ENCODE measurements at regions not wholly inside any gene's neighbourhood (a gene's known extent, or its start where the extent isn't known, plus 50 kb on each side); places are given as distances from the start of the nearest gene placed in this dataset.
A peak's percentile ranks its signal among the peaks of the same experiment; 100 is the strongest.

DNA sequence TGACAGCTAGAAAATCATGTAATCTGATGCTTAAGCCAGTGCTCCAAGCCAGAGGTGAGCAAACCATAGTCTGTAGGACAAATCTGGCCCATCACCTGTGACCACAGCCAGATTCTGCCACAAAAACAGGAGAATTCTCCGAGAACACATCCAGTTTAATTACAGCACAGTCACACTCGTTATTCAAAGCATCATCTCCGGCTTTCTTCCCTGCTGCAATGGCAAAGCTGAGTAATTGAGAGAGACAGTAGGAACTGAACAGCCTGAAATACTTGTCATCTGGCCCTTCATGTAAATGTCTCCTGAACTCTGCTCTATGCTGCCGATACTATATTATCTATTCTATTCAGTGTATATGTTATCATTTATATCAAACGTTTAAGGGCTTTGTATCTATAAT is 121.4 kb upstream of the FOXF1 start:
- no peak overlapping the region for H3K9ac ChIP-seq (ENCODE audit: low read depth in 1 of 2, low read length in 2 of 2)
- no peaks in the 10 kb centered on the region for H3K9me3 ChIP-seq (ENCODE audit: control insufficient read depth in 1 of 2, low read length in 2 of 2)
- no peak overlapping the region for H3K4me3 ChIP-seq (ENCODE audit: low read depth in 1 of 2, low read length in 2 of 2)
- H3K27ac ChIP-seq (ENCODE audit: low read depth, low read length): no peak overlapping the region
- no peaks in the 10 kb centered on the region for H3K36me3 ChIP-seq (ENCODE audit: control insufficient read depth in 1 of 2, insufficient read depth in 2 of 2, low read length in 2 of 2)
- peaks cover 0 to 3% of the 10 kb centered on the region in 2 donors for H3K4me1 ChIP-seq (ENCODE audit: control insufficient read depth in 1 of 2, insufficient read depth in 2 of 2, low read length in 2 of 2)
- no peaks in the 10 kb centered on the region for H3K27me3 ChIP-seq (ENCODE audit: control insufficient read depth in 1 of 2, insufficient read depth in 2 of 2, low read length in 2 of 2)

DNA sequence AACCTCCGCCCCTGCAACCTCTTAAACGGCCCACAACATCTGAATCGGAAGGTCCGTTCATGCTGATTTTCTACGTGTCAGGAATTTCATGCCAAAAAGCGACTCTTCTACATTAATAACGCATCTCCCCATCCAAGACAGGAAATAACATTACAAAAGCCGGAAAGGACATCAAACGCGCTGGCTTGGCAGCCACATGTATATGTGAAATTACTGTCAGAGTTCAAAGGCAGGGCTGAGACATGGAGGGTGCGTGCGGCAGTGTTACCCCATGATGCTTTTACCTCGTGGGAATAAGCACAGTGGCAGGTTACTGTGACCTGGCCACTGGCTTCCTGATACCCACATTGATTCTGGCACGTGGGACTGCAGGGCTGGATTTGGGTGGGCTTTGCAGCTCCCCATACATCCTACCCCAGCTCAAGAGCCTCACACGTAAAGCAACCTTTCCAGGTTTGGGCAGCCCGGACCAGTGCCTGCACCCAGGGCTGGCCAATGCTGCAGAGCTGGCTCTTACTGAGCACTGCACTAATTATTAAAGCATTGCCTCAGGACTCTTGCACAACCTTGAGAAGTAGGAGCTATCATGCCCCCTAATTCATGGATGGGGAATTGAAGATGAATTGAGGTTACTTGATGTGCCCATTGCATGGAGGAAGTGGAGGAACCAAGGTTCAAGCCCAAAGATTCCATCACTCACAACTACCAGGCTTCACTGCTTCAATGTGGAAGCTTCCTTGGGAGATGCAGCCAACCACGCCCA is 120.6 kb upstream of the FOXF1 start:
- no peak overlapping the region for H3K4me3 ChIP-seq (ENCODE audit: low read depth in 1 of 2, low read length in 2 of 2)
- no peaks in the 10 kb centered on the region for H3K27me3 ChIP-seq (ENCODE audit: control insufficient read depth in 1 of 2, insufficient read depth in 2 of 2, low read length in 2 of 2)
- H3K27ac ChIP-seq (ENCODE audit: low read depth, low read length): no peak overlapping the region
- peaks cover 0 to 3% of the 10 kb centered on the region in 2 donors for H3K4me1 ChIP-seq (ENCODE audit: control insufficient read depth in 1 of 2, insufficient read depth in 2 of 2, low read length in 2 of 2)
- no peak overlapping the region for H3K9ac ChIP-seq (ENCODE audit: low read depth in 1 of 2, low read length in 2 of 2)
- H3K9me3 ChIP-seq (ENCODE audit: control insufficient read depth in 1 of 2, low read length in 2 of 2): no peaks in the 10 kb centered on the region
- H3K36me3 ChIP-seq (ENCODE audit: control insufficient read depth in 1 of 2, insufficient read depth in 2 of 2, low read length in 2 of 2): no peaks in the 10 kb centered on the region

DNA sequence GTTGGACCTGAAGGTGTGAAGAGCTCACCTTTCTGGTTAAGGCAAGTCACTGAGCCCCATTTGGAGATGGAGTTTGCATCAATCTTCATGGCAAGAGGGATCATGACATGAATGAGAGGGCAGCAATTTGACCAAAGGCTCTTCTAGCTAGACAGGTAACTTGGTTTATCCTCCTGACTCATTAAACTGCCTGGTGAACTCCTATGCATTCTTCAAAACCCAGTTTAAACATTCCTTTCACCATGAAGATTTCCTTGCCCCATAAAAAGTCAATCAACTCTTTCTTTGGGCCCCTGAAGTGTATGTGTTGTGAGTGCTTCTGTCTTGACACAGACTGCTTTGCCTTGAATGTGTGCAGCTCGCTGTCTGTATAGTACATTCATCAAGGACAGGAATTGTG is 120.0 kb upstream of the FOXF1 start:
- no peak overlapping the region for H3K4me3 ChIP-seq (ENCODE audit: low read depth in 1 of 2, low read length in 2 of 2)
- H3K9ac ChIP-seq (ENCODE audit: low read depth in 1 of 2, low read length in 2 of 2): no peak overlapping the region
- H3K27me3 ChIP-seq (ENCODE audit: control insufficient read depth in 1 of 2, insufficient read depth in 2 of 2, low read length in 2 of 2): no peaks in the 10 kb centered on the region
- no peaks in the 10 kb centered on the region for H3K36me3 ChIP-seq (ENCODE audit: control insufficient read depth in 1 of 2, insufficient read depth in 2 of 2, low read length in 2 of 2)
- no peak overlapping the region for H3K27ac ChIP-seq (ENCODE audit: low read depth, low read length)
- no peaks in the 10 kb centered on the region for H3K9me3 ChIP-seq (ENCODE audit: control insufficient read depth in 1 of 2, low read length in 2 of 2)
- peaks cover 0 to 3% of the 10 kb centered on the region in 2 donors for H3K4me1 ChIP-seq (ENCODE audit: control insufficient read depth in 1 of 2, insufficient read depth in 2 of 2, low read length in 2 of 2)

DNA sequence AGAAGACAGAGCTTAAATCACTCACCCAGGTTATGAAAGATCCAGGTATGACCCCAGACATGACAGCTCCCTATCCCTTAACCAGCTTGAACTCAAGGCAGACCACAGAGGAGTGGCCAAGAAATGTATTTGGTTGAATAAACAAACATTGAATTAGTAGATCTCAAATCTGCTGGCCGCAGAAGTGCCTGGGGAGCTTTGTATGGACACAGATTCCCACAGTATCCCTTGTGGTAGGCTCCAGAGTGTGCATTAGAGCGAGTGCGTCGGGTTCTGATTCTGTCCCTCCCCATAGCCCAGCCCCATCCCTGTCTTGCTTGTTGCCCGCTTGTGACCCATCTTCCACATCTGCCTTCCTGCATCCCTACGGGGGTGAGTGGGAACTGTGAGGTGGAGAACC is 118.8 kb upstream of the FOXF1 start:
- H3K27ac ChIP-seq (ENCODE audit: low read depth, low read length): peak overlapping the region; percentile 6
- no peaks in the 10 kb centered on the region for H3K36me3 ChIP-seq (ENCODE audit: control insufficient read depth in 1 of 2, insufficient read depth in 2 of 2, low read length in 2 of 2)
- no peak overlapping the region for H3K4me3 ChIP-seq (ENCODE audit: low read depth in 1 of 2, low read length in 2 of 2)
- peaks cover 0 to 3% of the 10 kb centered on the region in 2 donors for H3K4me1 ChIP-seq (ENCODE audit: control insufficient read depth in 1 of 2, insufficient read depth in 2 of 2, low read length in 2 of 2)
- H3K27me3 ChIP-seq (ENCODE audit: control insufficient read depth in 1 of 2, insufficient read depth in 2 of 2, low read length in 2 of 2): no peaks in the 10 kb centered on the region
- H3K9me3 ChIP-seq (ENCODE audit: control insufficient read depth in 1 of 2, low read length in 2 of 2): no peaks in the 10 kb centered on the region
- H3K9ac ChIP-seq (ENCODE audit: low read depth in 1 of 2, low read length in 2 of 2): no peak overlapping the region

DNA sequence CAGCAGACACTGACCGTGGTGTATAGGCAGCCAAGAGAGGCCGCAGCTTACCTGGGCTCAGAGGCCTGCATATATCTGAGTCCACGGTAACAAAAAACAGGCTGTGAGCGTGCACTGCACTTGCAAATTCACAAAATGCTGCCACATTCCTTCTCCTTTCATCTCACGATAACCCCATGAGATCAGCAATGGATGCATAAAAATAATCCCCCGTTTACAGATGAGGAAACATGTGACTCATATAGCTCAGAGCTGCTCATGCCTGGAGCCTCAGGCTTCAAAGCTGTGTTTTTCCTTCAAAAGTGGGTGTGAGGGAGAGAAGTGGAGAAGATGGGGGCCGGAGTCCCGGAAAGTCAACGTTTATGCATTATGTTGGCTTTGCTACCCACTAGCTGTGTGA is 118.3 kb upstream of the FOXF1 start:
- no peak overlapping the region for H3K27ac ChIP-seq (ENCODE audit: low read depth, low read length)
- H3K27me3 ChIP-seq (ENCODE audit: control insufficient read depth in 1 of 2, insufficient read depth in 2 of 2, low read length in 2 of 2): no peaks in the 10 kb centered on the region
- H3K9me3 ChIP-seq (ENCODE audit: control insufficient read depth in 1 of 2, low read length in 2 of 2): no peaks in the 10 kb centered on the region
- H3K9ac ChIP-seq (ENCODE audit: low read depth in 1 of 2, low read length in 2 of 2): no peak overlapping the region
- no peak overlapping the region for H3K4me3 ChIP-seq (ENCODE audit: low read depth in 1 of 2, low read length in 2 of 2)
- no peaks in the 10 kb centered on the region for H3K36me3 ChIP-seq (ENCODE audit: control insufficient read depth in 1 of 2, insufficient read depth in 2 of 2, low read length in 2 of 2)
- peaks cover 0 to 3% of the 10 kb centered on the region in 2 donors for H3K4me1 ChIP-seq (ENCODE audit: control insufficient read depth in 1 of 2, insufficient read depth in 2 of 2, low read length in 2 of 2)

DNA sequence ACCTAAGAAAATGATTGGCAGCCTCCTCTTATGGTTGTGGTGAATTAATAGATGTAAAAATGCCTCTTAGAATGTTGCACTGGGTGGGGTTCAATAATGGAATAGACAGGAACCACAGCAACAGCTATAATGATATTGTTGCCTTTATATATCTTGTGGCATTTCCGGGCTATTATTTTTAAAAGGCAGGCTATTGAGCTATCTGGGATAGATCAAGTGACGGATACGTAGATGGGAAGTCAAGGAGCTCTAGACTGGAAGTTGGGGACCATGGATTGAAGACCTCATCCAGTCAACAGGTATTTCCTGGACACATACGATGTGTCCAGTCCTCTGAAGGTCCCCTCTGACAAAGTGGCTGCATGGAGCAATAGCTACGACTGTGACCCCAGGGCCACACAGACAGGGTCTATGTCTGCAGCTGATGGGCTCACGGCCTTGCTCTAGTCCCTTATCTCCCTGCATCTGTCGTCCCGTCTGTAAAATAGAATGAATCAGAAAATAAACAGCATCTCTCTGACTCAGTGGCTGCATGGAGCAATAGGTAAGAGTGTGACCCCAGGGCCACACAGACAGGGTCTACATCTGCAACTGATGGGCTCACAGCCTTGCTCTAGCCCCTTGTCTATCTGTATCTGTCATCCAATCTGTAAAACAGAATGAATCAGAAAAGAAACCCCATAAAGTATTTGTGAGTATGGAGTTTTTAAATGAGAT is 117.7 kb upstream of the FOXF1 start:
- Histone ChIP-seq H3K9ac (ENCODE audit: low read depth in 1 of 2, low read length in 2 of 2) (no peak overlapping the region), H3K27me3 (ENCODE audit: control insufficient read depth in 1 of 2, insufficient read depth in 2 of 2, low read length in 2 of 2) (no peaks in the 10 kb centered on the region), H3K4me1 (ENCODE audit: control insufficient read depth in 1 of 2, insufficient read depth in 2 of 2, low read length in 2 of 2) (peaks cover 0 to 3% of the 10 kb centered on the region in 2 donors), H3K9me3 (ENCODE audit: control insufficient read depth in 1 of 2, low read length in 2 of 2) (no peaks in the 10 kb centered on the region), H3K36me3 (ENCODE audit: control insufficient read depth in 1 of 2, insufficient read depth in 2 of 2, low read length in 2 of 2) (no peaks in the 10 kb centered on the region), H3K27ac (ENCODE audit: low read depth, low read length) (no peak overlapping the region), H3K4me3 (ENCODE audit: low read depth in 1 of 2, low read length in 2 of 2) (no peak overlapping the region)

DNA sequence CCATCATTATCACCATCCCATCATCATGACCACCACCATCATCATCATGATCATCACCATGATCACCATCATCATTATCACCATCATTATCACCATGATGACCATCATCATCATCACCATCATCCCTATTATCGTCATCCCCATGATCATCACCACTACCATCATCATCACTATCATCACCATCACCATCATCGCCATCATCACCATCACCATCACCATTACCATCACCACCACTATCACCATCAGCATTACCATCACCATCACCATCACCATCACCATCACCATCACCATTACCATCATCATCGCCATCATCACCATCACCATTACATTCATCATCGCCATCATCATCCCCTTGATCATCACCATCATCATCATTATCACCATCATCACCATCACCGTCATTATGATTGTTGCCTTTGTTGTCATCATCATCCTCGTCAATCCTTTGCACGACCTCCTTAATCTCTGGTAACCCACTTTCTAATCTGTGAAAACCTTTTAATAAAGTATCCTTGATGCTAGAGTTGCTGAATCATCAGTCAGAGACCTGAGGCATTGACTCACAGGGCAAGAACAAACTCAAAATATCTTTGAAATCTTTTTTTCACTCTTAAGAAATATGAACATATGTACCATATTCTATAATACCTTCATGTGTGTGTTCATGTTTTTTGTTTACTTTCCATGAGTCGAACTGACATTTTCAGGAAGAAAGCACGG is 116.3 kb upstream of the FOXF1 start:
- Histone ChIP-seq H3K27me3 (ENCODE audit: control insufficient read depth in 1 of 2, insufficient read depth in 2 of 2, low read length in 2 of 2) (no peaks in the 10 kb centered on the region), H3K4me3 (ENCODE audit: low read depth in 1 of 2, low read length in 2 of 2) (no peak overlapping the region), H3K36me3 (ENCODE audit: control insufficient read depth in 1 of 2, insufficient read depth in 2 of 2, low read length in 2 of 2) (no peaks in the 10 kb centered on the region), H3K9me3 (ENCODE audit: control insufficient read depth in 1 of 2, low read length in 2 of 2) (no peaks in the 10 kb centered on the region), H3K27ac (ENCODE audit: low read depth, low read length) (no peak overlapping the region), H3K4me1 (ENCODE audit: control insufficient read depth in 1 of 2, insufficient read depth in 2 of 2, low read length in 2 of 2) (peaks cover 0 to 3% of the 10 kb centered on the region in 2 donors), H3K9ac (ENCODE audit: low read depth in 1 of 2, low read length in 2 of 2) (no peak overlapping the region)

DNA sequence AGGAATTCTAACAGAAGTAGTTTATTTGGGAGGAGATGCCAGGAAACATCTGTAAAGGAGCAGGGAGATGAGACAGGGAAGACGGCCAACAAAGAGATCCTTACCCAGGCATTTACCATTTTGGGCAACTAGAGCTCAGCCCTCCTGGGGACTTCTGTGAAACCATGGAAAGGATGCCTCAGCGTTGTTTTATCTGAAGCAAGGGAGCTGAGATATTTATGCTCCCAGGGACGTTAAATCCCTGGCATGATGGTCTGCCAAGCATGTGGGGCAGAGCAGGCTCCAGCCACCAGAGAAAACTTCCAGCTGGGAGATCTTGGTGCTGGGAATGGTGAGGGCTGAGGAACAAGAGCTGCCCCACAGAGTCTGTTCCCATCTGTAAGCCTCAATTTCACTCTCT is 114.8 kb upstream of the FOXF1 start:
- H3K9me3 ChIP-seq (ENCODE audit: control insufficient read depth in 1 of 2, low read length in 2 of 2): no peaks in the 10 kb centered on the region
- no peaks in the 10 kb centered on the region for H3K27me3 ChIP-seq (ENCODE audit: control insufficient read depth in 1 of 2, insufficient read depth in 2 of 2, low read length in 2 of 2)
- no peak overlapping the region for H3K9ac ChIP-seq (ENCODE audit: low read depth in 1 of 2, low read length in 2 of 2)
- H3K36me3 ChIP-seq (ENCODE audit: control insufficient read depth in 1 of 2, insufficient read depth in 2 of 2, low read length in 2 of 2): no peaks in the 10 kb centered on the region
- no peak overlapping the region for H3K4me3 ChIP-seq (ENCODE audit: low read depth in 1 of 2, low read length in 2 of 2)
- peaks cover 0 to 3% of the 10 kb centered on the region in 2 donors for H3K4me1 ChIP-seq (ENCODE audit: control insufficient read depth in 1 of 2, insufficient read depth in 2 of 2, low read length in 2 of 2)
- no peak overlapping the region for H3K27ac ChIP-seq (ENCODE audit: low read depth, low read length)

DNA sequence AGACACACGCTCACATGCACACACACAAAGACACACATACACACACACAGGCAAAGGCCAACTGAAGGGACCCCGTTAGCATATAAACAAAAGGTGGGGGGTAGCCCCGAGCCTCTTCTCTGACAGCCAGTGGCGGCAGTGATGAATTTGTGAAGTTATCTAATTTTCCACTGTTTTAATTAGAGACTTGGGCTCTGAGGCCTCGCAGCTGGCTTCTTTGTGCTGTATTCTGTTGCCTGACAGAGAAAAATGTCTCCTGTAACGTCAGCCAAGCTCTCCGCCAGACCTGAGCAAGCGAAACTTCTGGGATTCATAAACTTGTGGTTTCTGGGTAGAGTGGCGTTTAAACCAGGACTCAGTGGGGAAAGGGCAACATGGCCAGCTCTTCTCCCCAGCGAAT is 113.9 kb upstream of the FOXF1 start:
- no peak overlapping the region for H3K27ac ChIP-seq (ENCODE audit: low read depth, low read length)

DNA sequence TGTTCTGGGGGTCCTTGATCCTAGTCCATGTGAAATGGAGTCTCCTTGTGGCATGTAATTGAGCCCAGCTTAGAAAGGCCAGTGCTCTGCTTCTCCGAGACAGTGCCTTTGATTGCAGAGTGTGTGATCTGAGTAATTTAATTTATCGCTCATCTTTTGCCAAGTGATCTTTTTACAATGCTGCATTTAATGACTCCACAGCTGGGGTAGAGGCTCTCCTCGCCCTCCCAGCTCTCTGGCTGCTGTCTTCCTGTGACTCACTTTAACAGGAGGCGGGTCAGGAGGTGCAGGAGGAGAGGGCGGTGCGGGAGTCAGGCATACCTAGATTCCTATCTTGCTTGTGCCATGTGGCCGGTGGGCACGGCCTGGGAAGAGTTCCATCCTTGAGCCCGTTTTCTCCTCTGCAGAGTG is 113.4 kb upstream of the FOXF1 start:
- Histone ChIP-seq H3K27me3 (ENCODE audit: control insufficient read depth in 1 of 2, insufficient read depth in 2 of 2, low read length in 2 of 2) (no peaks in the 10 kb centered on the region), H3K9me3 (ENCODE audit: control insufficient read depth in 1 of 2, low read length in 2 of 2) (no peaks in the 10 kb centered on the region), H3K4me3 (ENCODE audit: low read depth in 1 of 2, low read length in 2 of 2) (peak overlapping the region in 1 of 2 donors; percentile 10), H3K36me3 (ENCODE audit: control insufficient read depth in 1 of 2, insufficient read depth in 2 of 2, low read length in 2 of 2) (no peaks in the 10 kb centered on the region), H3K4me1 (ENCODE audit: control insufficient read depth in 1 of 2, insufficient read depth in 2 of 2, low read length in 2 of 2) (no peaks in the 10 kb centered on the region), H3K27ac (ENCODE audit: low read depth, low read length) (no peak overlapping the region), H3K9ac (ENCODE audit: low read depth in 1 of 2, low read length in 2 of 2) (no peak overlapping the region)

More for the DNA sequence above, 113.9 kb upstream of the FOXF1 start:
- Histone ChIP-seq H3K4me1 (ENCODE audit: control insufficient read depth in 1 of 2, insufficient read depth in 2 of 2, low read length in 2 of 2) (peaks cover 0 to 3% of the 10 kb centered on the region in 2 donors), H3K9ac (ENCODE audit: low read depth in 1 of 2, low read length in 2 of 2) (no peak overlapping the region), H3K9me3 (ENCODE audit: control insufficient read depth in 1 of 2, low read length in 2 of 2) (no peaks in the 10 kb centered on the region), H3K27me3 (ENCODE audit: control insufficient read depth in 1 of 2, insufficient read depth in 2 of 2, low read length in 2 of 2) (no peaks in the 10 kb centered on the region), H3K36me3 (ENCODE audit: control insufficient read depth in 1 of 2, insufficient read depth in 2 of 2, low read length in 2 of 2) (no peaks in the 10 kb centered on the region), H3K4me3 (ENCODE audit: low read depth in 1 of 2, low read length in 2 of 2) (peak overlapping the region in 1 of 2 donors; percentile 10)
